ENCODE measurements at regions not wholly inside any gene's neighbourhood (a gene's known extent, or its start where the extent isn't known, plus 50 kb on each side); places are given as distances from the start of the nearest gene placed in this dataset.
"Not testable (repeated sequence)": the region's sequence is repeated elsewhere in the genome, so short reads cannot be mapped to it uniquely, and the experiment has no call there.

DNA sequence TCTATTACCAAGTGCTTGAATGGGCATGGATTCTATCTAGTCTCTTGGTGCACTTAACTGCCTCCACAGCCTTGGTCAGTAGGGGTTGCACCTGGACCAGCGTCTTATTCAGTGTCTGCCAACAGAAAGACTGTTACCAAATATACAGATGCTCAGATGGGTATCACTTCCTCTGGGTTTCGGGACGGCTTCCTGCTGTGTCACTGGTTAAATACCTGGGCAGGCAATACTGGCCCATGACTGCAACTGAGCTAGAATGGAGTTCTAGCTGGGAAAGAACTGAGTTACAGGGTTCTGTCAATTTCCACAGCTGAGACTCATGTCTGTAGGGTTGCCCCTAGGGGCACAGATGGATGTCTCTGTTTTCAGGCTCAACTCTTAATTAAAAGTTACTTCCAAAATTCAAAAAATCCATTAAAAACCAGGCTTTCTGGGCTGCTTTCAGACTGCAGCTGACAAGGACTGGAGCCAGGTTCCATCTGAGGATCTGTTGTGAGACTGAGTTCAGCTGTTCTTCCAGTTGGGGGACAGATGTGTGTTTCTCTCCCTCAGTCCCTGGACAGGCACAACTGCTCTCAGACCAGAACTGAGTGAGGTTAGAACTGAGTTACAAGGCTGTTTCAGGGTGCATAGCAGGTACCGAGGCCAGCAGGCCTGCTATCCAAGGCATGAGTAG, 789.6 kb upstream of the SLC8A1 start:
- Histone ChIP-seq H3K27ac (no peak overlapping the region), H3K9me3 (replicated peaks) (no peaks in the 10 kb centered on the region), H3K4me3 (no peak overlapping the region), H3K36me3 (no peaks in the 10 kb centered on the region), H3K27me3 (no peaks in the 10 kb centered on the region), H3K4me1 (no peaks in the 10 kb centered on the region)
- DNase-seq, result no peak

DNA sequence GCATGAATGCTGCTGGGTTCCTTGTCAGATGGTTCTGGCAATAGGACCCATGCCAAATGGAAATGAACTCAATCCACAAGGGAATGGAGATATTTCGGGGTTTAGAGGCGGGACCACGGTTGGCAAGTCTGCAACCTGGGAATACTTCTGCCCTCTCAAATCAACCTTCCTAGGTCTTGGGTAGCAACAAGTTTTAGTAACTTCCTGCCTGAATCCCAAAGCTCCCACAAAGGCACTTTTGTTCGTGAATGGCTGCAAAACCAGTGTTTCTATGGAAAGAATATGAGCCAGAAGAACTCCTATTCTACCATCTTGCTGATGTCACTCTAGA, 790.1 kb upstream of the SLC8A1 start:
- H3K4me1 ChIP-seq, result no peaks in the 10 kb centered on the region
- DNase-seq, result no peak
- no peaks in the 10 kb centered on the region for H3K27me3 ChIP-seq
- H3K4me3 ChIP-seq, result no peak overlapping the region
- H3K9me3 ChIP-seq (replicated peaks), result no peaks in the 10 kb centered on the region
- no peaks in the 10 kb centered on the region for H3K36me3 ChIP-seq
- no peak overlapping the region for H3K27ac ChIP-seq

DNA sequence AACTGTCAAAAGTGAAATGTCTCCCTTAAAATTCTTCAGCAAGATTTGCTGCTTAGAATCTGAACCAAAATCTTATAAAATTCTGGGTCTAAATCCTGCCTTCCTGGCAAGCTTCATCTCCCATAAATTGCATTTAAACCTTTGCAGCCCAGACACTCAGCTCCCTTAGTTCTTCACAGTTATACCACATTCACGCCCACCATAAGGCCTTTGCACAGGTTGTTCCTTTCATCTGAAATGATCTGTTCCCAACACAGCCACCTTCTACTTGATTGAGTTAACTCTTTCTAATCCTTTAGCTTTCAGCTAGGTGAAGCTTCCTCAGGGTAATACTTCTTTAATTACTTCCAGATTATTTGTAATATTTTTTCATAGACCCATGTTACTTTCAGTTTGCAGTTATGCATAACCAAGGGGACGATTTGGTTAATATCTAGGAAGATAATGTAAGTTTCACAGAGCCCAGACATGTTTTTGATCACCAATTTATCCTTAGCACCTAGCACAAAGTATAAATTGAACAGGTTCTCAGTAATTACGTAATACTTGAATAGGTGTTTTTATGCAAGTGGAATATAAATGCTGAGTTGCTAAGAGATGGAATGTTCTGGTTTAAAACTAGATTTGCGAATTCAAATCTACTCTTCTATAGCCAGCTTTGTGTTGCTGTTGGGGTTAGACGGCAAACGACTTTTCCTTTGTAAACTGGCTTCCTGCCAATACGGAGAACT, 779.7 kb upstream of the PKDCC start:
- H3K27ac ChIP-seq, result no peak overlapping the region
- H3K4me1 ChIP-seq, result no peaks in the 10 kb centered on the region
- H3K27me3 ChIP-seq, result no peaks in the 10 kb centered on the region
- no peak overlapping the region for H3K4me3 ChIP-seq
- H3K36me3 ChIP-seq, result no peaks in the 10 kb centered on the region
- H3K9me3 ChIP-seq (replicated peaks), result no peaks in the 10 kb centered on the region; the same call in 1 of the 2 replicates
- DNase-seq, result peak in 1 of 2 experiments; percentile 6

DNA sequence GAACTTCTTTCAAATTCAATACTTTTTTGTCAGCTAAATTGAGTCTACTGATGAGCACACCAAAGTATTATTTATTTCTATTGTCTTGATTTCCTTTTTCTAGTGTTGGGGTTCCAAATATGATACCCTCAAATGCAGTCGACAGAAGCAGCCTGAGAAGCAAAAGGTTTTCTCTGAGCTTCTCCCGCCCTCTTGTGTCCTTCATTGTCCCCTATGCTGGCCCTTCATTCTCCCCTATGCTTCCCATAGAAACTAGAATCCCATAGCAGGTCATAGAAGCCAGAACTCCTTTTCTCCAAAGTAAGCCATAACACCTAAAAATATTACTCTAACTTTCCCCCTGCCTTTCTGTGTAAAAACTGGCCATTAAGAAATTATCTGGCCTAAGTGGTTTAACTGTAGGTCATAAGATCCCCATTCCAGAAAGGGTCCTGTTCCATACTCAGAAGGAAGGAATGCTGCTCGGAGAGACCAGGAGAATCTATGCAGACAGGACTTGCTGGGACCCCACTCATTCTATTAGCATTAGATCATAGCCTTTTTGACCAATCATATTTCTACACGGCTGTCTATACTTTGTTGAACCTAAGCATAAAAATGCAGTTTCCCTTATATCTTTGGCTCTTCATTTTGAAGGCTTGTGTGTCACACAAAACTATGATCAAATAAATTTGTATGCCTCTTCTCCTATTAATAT, 764.6 kb upstream of the PKDCC start:
- no peaks in the 10 kb centered on the region for H3K4me1 ChIP-seq
- no peaks in the 10 kb centered on the region for H3K27me3 ChIP-seq
- no peak overlapping the region for H3K4me3 ChIP-seq
- no peaks in the 10 kb centered on the region for H3K36me3 ChIP-seq
- peak in 1 of 2 experiments; percentile 20 for DNase-seq
- H3K27ac ChIP-seq, result no peak overlapping the region
- no peaks in the 10 kb centered on the region for H3K9me3 ChIP-seq (replicated peaks)

DNA sequence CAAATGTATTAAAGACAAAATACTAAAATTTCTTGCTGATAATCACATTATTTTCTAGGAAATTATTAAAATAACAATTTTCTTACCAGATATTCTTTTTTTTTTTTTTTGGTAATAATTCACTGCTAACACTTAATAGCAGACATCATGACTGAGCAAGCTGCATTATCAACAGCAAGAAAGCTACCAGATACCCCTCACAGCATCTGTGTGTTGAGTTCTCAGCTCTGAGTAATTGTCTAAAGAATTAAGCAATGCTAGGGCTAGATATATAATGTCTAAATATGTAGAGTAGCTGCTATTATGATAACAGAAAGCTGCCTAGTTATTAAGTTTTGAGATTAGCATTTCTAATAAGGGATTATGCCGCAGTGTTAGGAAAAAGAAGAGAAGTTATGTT, 754.3 kb upstream of the PKDCC start:
- no peaks in the 10 kb centered on the region for H3K9me3 ChIP-seq (replicated peaks)
- no peaks in the 10 kb centered on the region for H3K36me3 ChIP-seq
- H3K4me3 ChIP-seq, result no peak overlapping the region
- no peaks in the 10 kb centered on the region; the same call in 1 of the 2 replicates for H3K27me3 ChIP-seq
- no peaks in the 10 kb centered on the region for H3K4me1 ChIP-seq
- H3K27ac ChIP-seq, result no peak overlapping the region
- no peak for DNase-seq

DNA sequence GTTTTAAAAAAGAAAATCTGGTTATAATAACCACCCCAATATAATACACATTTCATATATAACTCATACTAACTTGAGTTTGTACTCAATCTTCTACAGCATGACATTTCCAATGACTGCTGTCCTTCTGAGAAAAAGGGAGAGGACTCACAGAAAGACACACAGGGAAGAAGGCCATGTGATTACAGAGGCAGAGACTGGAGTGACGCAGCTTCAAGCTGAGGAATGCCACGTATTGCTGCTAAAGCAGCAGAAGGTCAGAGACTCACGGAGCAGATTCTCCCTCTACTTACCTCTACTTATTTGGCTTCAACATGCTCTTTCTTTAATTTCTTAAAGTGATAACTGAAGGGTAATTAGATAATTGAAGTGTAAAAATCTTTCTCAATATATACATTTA, 753.5 kb upstream of the PKDCC start:
- Histone ChIP-seq H3K27ac (no peak overlapping the region), H3K36me3 (no peaks in the 10 kb centered on the region), H3K27me3 (no peaks in the 10 kb centered on the region; the same call in 1 of the 2 replicates), H3K9me3 (replicated peaks) (no peaks in the 10 kb centered on the region), H3K4me3 (no peak overlapping the region), H3K4me1 (no peaks in the 10 kb centered on the region)
- DNase-seq, result no peak

DNA sequence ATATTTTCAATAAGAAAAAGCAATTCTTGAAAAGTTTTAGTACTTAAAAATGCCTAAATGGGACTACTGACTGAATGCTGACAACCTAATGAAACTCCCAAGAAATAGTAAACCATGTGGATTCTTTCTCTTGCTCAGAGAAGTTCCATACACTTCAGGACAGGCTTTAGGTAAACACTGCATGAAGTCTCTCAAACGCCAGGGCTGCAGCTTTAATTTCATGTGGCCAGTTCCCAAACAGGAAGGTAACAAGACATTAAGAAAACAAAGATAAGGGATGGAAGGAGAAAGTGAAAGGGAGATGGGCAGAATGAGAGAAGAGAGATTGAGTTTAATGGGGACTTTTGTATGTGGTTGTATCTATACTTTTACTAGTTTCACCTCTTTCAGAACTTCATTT, 734.7 kb upstream of the PKDCC start:
- Histone ChIP-seq H3K4me1 (no peaks in the 10 kb centered on the region), H3K27ac (no peak overlapping the region), H3K36me3 (no peaks in the 10 kb centered on the region), H3K4me3 (no peak overlapping the region), H3K27me3 (no peaks in the 10 kb centered on the region; the same call in 1 of the 2 replicates), H3K9me3 (replicated peaks) (no peaks in the 10 kb centered on the region)
- no peak for DNase-seq

DNA sequence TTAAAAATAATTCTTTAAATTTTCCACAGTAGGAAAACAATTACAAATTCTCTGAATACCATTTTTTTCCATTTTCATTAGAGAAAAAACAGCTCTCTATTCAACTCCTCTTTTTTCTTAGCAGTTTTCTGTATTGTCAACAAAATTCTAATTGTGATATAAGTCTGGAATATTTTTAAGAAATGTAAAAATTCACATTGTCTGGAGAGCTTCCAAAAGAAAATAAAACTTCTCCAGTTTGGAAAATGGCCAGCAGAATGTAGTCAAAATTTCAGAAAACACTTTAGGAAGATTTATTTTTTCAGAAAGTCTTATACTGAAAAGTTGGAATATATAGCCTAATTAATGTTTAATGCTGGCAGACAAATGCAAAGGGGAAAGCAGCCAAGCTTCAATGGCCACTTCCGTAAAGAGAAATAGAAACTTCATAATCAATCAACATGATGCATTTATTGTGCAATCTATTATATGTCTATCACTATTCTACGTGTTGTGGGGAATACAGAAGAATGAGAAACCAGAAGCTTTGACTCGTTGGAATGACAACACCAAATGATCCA, 733.2 kb upstream of the PKDCC start:
- Histone ChIP-seq H3K9me3 (replicated peaks) (no peaks in the 10 kb centered on the region), H3K4me1 (no peaks in the 10 kb centered on the region), H3K36me3 (no peaks in the 10 kb centered on the region), H3K27ac (no peak overlapping the region), H3K27me3 (no peaks in the 10 kb centered on the region; the same call in 1 of the 2 replicates), H3K4me3 (no peak overlapping the region)
- no peak for DNase-seq

DNA sequence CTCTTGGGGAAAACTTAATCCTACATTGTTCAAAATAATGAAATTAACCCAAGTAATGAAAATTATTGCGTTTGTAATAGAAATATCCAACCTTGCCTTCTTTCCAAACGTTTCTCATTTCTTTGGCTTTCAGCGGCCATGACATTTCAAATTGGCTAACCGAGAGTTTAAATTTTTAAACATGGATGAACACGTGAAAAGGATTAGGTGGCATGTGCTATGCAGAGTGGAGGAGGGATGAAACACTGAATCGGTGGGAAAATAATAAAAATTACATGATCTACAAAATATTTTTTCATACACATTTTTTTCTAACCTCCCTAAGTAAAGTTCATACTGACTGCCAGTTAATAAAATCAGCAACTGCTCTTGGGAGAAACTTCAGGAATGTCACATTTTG, 728.4 kb upstream of the PKDCC start:
- no peak for DNase-seq
- no peak overlapping the region for H3K4me3 ChIP-seq
- H3K27ac ChIP-seq, result no peak overlapping the region
- H3K9me3 ChIP-seq (replicated peaks), result no peaks in the 10 kb centered on the region
- no peaks in the 10 kb centered on the region for H3K27me3 ChIP-seq
- H3K36me3 ChIP-seq, result no peaks in the 10 kb centered on the region
- H3K4me1 ChIP-seq, result no peaks in the 10 kb centered on the region

DNA sequence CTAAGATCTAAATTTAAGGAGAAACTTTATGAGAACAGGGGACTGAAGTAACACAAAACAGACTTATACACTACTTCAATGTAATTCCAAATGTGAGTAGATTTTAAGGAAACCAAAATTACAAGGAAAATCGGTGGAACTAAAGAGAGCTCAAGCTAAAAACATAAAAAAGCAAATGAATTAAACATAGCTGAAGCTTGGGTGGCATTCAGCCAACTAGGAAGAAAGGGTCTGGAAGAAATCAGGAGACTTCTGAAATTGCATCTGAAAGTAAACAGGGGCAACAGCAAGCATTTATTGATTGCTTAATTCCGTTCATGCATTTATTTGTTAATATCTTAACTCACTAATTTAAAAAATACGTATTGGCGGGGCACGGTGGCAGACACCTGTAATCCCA, 727.3 kb upstream of the PKDCC start:
- Histone ChIP-seq H3K4me1 (no peaks in the 10 kb centered on the region), H3K36me3 (no peaks in the 10 kb centered on the region), H3K4me3 (no peak overlapping the region), H3K9me3 (replicated peaks) (no peaks in the 10 kb centered on the region), H3K27ac (no peak overlapping the region), H3K27me3 (no peaks in the 10 kb centered on the region)
- no peak for DNase-seq

DNA sequence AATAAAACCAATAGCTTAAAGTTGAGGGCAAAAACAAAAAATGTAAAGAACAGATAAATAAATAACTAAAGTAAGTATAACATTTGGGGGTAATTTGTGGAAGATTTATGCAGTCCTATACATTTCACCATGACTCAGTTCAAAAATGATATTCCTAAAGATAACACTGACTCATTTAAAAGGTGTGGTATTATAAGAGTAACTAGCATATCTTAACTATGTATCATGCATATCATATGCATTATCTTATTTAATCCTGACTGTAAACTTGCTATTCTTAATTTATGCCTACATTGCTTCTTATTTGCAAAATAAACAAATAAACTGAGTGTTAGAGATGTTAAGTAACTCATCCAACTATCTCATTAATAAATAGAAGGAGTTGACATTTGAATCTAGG, 726.5 kb upstream of the PKDCC start:
- no peaks in the 10 kb centered on the region for H3K27me3 ChIP-seq
- DNase-seq, result no peak
- no peak overlapping the region for H3K4me3 ChIP-seq
- no peaks in the 10 kb centered on the region for H3K9me3 ChIP-seq (replicated peaks)
- no peak overlapping the region for H3K27ac ChIP-seq
- H3K36me3 ChIP-seq, result no peaks in the 10 kb centered on the region
- no peaks in the 10 kb centered on the region for H3K4me1 ChIP-seq

DNA sequence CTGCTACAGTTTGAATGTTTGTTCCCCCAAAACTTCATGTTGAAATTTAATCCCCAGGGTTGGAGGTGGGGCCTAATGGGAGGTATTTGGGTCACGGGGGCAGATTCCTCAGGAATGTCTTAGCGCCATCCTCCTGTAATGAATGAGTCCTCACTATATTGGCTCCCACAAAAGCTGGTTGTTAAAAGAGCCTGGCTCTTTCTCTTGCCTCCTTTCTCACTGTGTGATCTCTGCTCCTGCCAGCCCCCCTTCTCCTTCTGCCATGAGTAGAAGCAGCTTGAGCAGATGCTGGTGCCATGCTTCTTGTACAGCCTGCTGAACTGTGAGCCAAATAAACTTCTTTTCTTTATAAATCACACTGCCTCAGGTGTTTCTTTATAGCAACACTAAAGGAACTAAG, 721.0 kb upstream of the PKDCC start:
- Histone ChIP-seq H3K36me3 (no peaks in the 10 kb centered on the region), H3K27me3 (peaks cover 5% of the 10 kb centered on the region; the same call in 1 of the 2 replicates), H3K27ac (no peak overlapping the region), H3K4me3 (no peak overlapping the region), H3K4me1 (no peaks in the 10 kb centered on the region), H3K9me3 (replicated peaks) (no peaks in the 10 kb centered on the region)
- DNase-seq, result peak in 1 of 2 experiments; percentile 5

DNA sequence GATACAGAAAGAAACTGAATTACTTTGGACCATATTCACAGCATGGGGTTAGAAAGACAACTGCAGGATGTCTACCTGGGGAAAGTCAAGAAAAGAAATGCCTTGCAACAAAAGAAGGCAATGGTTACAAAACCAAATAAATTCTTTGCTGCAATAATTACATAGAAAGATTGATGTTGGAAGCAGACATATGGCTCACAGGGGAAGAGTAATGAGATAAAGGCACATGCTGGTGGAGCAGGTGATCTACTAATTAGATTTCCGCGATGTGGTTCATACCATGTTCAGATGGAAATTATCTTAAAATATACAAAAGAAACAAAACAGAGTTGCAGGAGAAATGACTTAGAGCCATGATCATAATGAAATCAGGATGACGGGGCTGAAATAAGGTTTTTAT, 718.8 kb upstream of the PKDCC start:
- no peak for DNase-seq
- Histone ChIP-seq H3K36me3 (no peaks in the 10 kb centered on the region), H3K4me1 (no peaks in the 10 kb centered on the region), H3K4me3 (no peak overlapping the region), H3K9me3 (replicated peaks) (no peaks in the 10 kb centered on the region), H3K27me3 (peaks cover 5% of the 10 kb centered on the region; the same call in 1 of the 2 replicates), H3K27ac (no peak overlapping the region)

DNA sequence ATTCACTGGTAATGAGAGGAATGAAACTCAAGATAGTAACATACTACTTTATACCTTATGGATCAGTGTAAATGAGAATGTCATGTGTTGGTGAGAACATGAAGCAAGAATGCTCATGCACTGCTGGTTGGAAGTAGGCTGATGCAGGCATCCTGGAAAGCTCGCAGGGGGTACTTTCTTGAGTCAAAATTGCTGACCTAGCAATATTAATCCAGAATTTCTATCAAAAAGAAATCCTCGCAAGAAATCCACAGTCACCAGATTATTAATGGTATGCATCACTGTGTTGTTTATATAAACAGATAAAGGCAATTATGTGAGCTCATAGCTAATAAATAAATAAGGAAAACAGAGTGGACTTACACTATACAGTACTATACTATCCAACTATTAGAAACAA, 713.7 kb upstream of the PKDCC start:
- Histone ChIP-seq H3K9me3 (replicated peaks) (no peaks in the 10 kb centered on the region), H3K4me3 (no peak overlapping the region), H3K27ac (no peak overlapping the region), H3K36me3 (no peaks in the 10 kb centered on the region), H3K27me3 (peaks cover 8% of the 10 kb centered on the region; the same call in 1 of the 2 replicates), H3K4me1 (no peaks in the 10 kb centered on the region)
- no peak for DNase-seq

DNA sequence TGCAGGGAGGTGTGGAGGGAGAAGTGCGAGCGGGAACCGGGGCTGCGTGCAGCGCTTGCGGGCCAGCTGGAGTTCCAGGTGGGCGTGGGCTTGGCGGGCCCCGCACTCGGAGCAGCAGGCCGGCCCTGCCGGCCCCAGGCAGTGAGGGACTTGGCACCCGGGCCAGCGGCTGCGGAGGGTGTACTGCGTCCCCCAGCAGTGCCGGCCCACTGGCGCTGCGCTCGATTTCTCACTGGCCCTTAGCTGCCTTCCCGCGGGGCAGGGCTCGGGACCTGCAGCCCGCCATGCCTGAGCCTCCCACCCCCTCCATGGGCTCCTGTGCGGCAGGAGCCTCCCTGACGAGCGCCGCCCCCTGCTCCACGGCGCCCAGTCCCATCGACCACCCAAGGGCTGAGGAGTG, 712.2 kb upstream of the PKDCC start:
- not testable (repeated sequence) for H3K27ac ChIP-seq

More for the DNA sequence above, 712.2 kb upstream of the PKDCC start:
- not testable (repeated sequence) for DNase-seq; H3K4me1 ChIP-seq; H3K4me3 ChIP-seq; H3K27me3 ChIP-seq; H3K36me3 ChIP-seq; H3K9me3 ChIP-seq (replicated peaks)
